Epidermal melanocyte (primary cell): ENCODE measurements at regions not wholly inside any gene's neighbourhood (a gene's known extent, or its start where the extent isn't known, plus 50 kb on each side); places are given as distances from the start of the nearest gene placed in this dataset.

Source experiments
- DNase-seq: peaks from one replicate; pipeline ENCODE4 v3.0.0; 2011; ENCODE audit warnings: low spot score; ENCODE audit not compliant: insufficient read length

- DNase-seq = no peak
Measured at GRCh38 chr13:73715911-73716510, 418.2 kb downstream of the KLF12 start.

DNA sequence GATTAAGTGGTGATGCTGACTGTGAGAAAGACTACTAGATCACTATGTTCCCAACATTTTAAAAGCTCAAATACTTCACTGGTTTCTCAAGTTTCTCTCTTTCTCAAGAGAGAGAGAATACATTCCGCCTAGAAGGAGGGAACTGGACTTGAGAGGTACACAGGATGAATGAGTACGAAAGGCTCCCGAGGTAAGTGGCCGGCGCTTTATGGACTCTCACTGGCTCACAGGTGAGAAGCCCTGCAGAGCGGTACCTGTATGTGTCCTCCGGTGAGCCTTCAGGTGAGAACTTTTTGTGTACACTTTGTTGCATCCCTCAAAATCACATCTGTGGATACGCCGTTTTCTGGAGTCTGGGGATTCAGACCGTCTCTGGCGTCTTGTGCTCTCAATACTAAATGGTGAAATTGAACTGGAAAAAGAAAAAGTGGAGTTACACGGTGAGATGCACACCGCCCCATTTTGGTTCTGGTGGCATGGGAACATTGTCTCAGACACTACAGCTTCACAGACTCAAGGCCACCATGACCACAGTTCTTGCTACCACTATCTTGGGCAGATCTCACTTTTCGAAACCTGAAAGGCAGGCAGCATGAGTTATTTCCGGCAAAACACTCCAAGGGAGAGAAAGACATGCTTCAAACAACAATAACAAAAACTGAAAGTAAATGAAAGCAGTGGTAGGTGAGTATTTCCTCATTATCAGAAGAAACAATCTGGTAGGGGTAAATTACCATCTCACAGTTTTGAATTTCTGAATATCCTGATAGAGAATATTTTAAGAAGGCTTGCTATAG is 418.9 kb downstream of the KLF12 start:
- no peak for DNase-seq

DNA sequence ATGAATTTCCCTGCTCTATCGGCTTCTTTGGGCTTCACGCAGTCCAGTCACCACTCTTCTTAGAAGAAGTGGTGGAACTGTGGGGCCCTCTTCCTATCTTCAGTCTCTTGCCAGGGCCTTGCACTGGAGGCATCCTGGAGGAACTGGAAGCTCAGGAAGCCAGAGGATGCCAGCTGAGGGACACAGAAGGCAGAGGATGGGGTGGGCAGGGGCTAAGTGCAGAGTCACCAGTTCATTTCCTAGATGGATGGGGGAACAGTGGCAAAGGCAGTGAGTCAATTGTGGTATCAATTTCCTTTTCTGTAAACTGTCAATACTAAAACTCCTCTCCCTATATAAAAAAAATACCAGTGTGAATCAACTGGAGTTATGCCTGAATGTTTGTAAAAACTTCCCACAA is 419.7 kb downstream of the KLF12 start:
- DNase-seq = no peak

- DNase-seq = peak; percentile 58
Measured at GRCh38 chr13:73708393-73708985, 425.7 kb downstream of the KLF12 start.

- DNase-seq = no peak
Measured at GRCh38 chr13:73704587-73704986, 429.6 kb downstream of the KLF12 start.

DNA sequence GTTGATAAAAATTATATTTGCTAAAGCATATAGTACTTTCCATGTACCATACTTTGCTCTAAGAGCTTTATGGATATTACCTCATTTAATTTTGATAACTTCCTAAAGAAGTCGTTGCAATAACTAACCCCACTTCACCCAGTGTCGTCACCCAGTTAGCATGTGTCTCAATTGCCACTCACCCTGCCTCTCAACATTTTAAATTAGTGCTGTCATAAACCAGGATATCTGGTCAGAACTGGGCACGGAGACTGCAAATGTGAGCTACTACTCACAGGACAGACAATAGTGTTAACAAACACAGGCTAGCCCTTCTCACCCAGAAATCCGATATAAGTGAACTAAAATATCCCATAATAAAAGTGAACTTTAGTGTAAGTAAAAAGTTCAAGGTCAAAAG is 430.6 kb downstream of the KLF12 start:
- no peak for DNase-seq

DNA sequence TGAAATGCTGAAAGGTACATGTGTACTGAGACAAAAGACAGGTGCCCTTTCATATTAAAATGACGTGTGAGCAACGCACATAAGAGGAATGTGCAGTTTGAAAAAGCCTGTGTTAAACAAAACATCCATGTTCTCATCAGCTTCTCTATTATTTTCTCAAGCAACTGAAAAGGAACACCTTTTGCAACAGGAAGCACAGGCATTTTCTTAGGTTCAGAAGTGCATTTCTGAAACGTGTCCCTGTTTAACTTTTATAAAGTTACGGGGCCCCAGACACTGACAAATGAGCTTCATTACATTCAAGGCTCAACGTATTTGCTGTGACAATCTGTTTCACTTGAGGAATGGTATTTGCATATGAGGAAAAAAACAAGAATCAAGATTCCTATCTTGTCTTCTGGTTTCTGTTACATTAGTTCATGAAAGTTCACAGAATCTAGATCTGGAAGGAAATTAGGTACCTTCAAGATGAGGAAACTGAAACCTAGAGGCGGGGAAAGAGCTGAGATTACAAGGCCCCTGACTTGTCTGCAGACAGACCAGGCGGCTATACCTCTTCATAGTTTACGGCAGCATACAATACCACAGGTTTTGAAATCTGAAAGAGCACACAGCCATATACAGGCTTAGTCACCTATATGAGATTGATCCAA is 431.7 kb downstream of the KLF12 start:
- no peak for DNase-seq

- DNase-seq = no peak
Measured at GRCh38 chr13:73701160-73701559, 433.0 kb downstream of the KLF12 start.

- no peak for DNase-seq
Measured at GRCh38 chr13:73698859-73699258, 435.3 kb downstream of the KLF12 start.

GRCh38 chr13:73697166-73697565 is 437.0 kb downstream of the KLF12 start:
- DNase-seq = no peak

- no peak for DNase-seq
Measured at GRCh38 chr13:73696713-73697112, 437.5 kb downstream of the KLF12 start.

DNA sequence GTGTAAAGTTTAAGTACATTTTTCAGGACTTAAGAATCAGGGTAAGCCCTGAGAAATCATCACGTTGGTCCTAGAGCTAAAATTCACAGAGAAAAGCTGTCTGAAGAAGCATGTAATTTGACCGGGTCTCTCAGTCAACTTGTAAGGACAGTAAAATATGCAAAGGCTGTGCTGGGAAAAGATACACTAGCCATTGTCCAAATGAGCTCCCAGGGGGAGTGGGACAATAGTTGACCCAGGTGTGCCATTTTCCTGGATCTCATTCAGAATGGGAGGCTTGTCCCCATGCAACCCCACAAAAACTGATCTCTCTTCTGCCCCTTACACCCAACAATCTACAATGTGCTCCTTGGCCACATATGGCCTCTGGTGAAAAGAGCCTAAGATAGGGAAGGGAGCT is 437.9 kb downstream of the KLF12 start:
- DNase-seq = no peak

DNA sequence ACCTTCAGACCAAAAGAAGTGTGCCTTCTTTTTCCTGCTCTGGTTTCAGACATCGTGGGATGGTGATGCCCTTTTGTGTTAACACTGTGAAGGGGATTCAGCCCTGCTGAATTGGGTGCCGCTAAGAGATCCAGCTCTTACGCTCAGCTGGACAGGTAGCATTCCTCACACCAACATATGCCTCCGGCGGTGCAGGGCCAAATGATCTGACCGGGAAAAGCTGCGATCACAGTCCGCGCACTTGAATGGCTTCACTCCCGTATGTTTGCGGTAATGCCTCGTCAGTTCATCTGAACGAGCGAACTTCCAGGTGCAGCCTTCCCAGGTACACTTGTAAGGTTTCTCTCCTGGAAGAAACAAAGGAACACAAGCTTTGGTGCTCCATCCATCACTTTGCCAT is 438.9 kb downstream of the KLF12 start:
- no peak for DNase-seq

- DNase-seq = no peak
Measured at GRCh38 chr13:73693215-73693614, 441.0 kb downstream of the KLF12 start.

GRCh38 chr13:73691891-73692290 is 442.3 kb downstream of the KLF12 start:
- no peak for DNase-seq

GRCh38 chr13:73687929-73688328 is 446.3 kb downstream of the KLF12 start:
- no peak for DNase-seq

- DNase-seq = no peak
Measured at GRCh38 chr13:73687087-73687486, 447.1 kb downstream of the KLF12 start.

GRCh38 chr13:73684750-73685149 is 449.5 kb downstream of the KLF12 start:
- DNase-seq = no peak

DNA sequence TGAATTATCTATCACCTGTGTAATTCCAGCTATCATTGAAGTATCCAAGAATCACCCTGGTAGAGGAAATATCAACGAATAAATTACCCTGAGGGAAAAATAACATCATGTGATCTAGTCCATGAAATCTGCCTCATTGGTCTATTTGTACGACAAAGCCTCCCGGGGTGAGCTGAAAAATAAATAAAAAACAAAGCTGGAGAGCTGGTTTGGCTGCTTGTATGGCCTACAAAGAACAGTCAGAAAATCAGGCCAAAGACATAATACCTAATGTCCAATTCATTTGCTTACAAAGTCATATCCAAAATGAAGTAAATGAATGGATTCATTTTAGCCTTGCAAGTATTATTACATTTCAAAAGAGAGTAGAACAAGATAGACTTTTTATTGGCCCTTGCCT is 449.9 kb downstream of the KLF12 start:
- DNase-seq = no peak

- no peak for DNase-seq
Measured at GRCh38 chr13:73683746-73684145, 450.5 kb downstream of the KLF12 start.

GRCh38 chr13:73681779-73682178 is 452.4 kb downstream of the KLF12 start:
- no peak for DNase-seq

GRCh38 chr13:73681015-73681414 is 453.2 kb downstream of the KLF12 start:
- no peak for DNase-seq
